ENCODE measurements at regions not wholly inside any gene's neighbourhood (a gene's known extent, or its start where the extent isn't known, plus 50 kb on each side); places are given as distances from the start of the nearest gene placed in this dataset.

- no peak for TF ChIP-seq ZNF462 (CRISPR knock-in tag; IDR thresholded peaks at IDR 0.05)
- no peak for TF ChIP-seq EZH2 (IDR thresholded peaks at IDR 0.05; ENCODE audit: low read depth, unreplicated experiment)
- no peak for TF ChIP-seq ZNF114 (CRISPR knock-in tag; IDR thresholded peaks at IDR 0.05)
- no peak for TF ChIP-seq JUNB (IDR thresholded peaks at IDR 0.05; ENCODE audit: unreplicated experiment)
- no peak for TF ChIP-seq POLR2AphosphoS5 (IDR thresholded peaks at IDR 0.05; ENCODE audit: low read depth)
- TF ChIP-seq ETS1 (IDR thresholded peaks at IDR 0.05) = no peak
- TF ChIP-seq STAT1 (IDR thresholded peaks at IDR 0.05; ENCODE audit: unreplicated experiment) = no peak
- TF ChIP-seq ZNF331 (CRISPR knock-in tag; IDR thresholded peaks at IDR 0.05; ENCODE audit: low read depth) = no peak
- no peak for TF ChIP-seq CTCF (conservative IDR thresholded peaks at IDR 0.05; ENCODE audit: low read depth in 2 of 2)
- no peak for TF ChIP-seq NANOG (IDR thresholded peaks at IDR 0.05; ENCODE audit: borderline replicate concordance)
These were observed 263.1 kb downstream of the TNS1 start (continued) for GRCh38 chr2:217739741-217740140.
